ENCODE measurements at regions not wholly inside any gene's neighbourhood (a gene's known extent, or its start where the extent isn't known, plus 50 kb on each side); places are given as distances from the start of the nearest gene placed in this dataset.
"Not testable (repeated sequence)": the region's sequence is repeated elsewhere in the genome, so short reads cannot be mapped to it uniquely, and the experiment has no call there.

GRCh38 chr4:103499094-103499493, 220.7 kb downstream of the TACR3 start:
- DNase-seq, result no peak

GRCh38 chr4:103498161-103499070, 221.4 kb downstream of the TACR3 start:
- no peak for DNase-seq

GRCh38 chr4:103497692-103498091, 222.1 kb downstream of the TACR3 start:
- DNase-seq, result no peak

GRCh38 chr4:103496800-103497199, 223.0 kb downstream of the TACR3 start:
- DNase-seq, result no peak

- no peak for DNase-seq
Observed at GRCh38 chr4:103493450-103494159, 226.2 kb downstream of the TACR3 start.

- not testable (repeated sequence) for DNase-seq
Observed at GRCh38 chr4:103485296-103485695, 234.5 kb downstream of the TACR3 start.

- DNase-seq, result no peak
Observed at GRCh38 chr4:103484521-103484920, 235.3 kb downstream of the TACR3 start.

GRCh38 chr4:103482893-103483292, 236.9 kb downstream of the TACR3 start:
- no peak for DNase-seq

- no peak for DNase-seq
Observed at GRCh38 chr4:103482471-103482870, 237.3 kb downstream of the TACR3 start.

- DNase-seq, result no peak
Observed at GRCh38 chr4:103478734-103479133, 241.1 kb downstream of the TACR3 start.

GRCh38 chr4:103478210-103478609, 241.6 kb downstream of the TACR3 start:
- DNase-seq, result no peak

- DNase-seq, result no peak
Observed at GRCh38 chr4:103457566-103457965, 259.4 kb upstream of the CENPE start.

- no peak for DNase-seq
Observed at GRCh38 chr4:103451341-103451740, 253.2 kb upstream of the CENPE start.

- DNase-seq, result no peak
Observed at GRCh38 chr4:103450693-103451092, 252.6 kb upstream of the CENPE start.

GRCh38 chr4:103449296-103450023, 251.3 kb upstream of the CENPE start:
- no peak for DNase-seq

GRCh38 chr4:103445377-103445776, 247.2 kb upstream of the CENPE start:
- DNase-seq, result no peak

GRCh38 chr4:103443324-103443723, 245.2 kb upstream of the CENPE start:
- no peak for DNase-seq

- no peak for DNase-seq
Observed at GRCh38 chr4:103429283-103429682, 231.1 kb upstream of the CENPE start.

- DNase-seq, result no peak
Observed at GRCh38 chr4:103425406-103425805, 227.3 kb upstream of the CENPE start.

- DNase-seq, result no peak
Observed at GRCh38 chr4:103424853-103425252, 226.7 kb upstream of the CENPE start.

GRCh38 chr4:103423261-103423660, 225.1 kb upstream of the CENPE start:
- no peak for DNase-seq

- DNase-seq, result no peak
Observed at GRCh38 chr4:103422467-103423219, 224.5 kb upstream of the CENPE start.

- DNase-seq, result no peak
Observed at GRCh38 chr4:103415801-103416200, 217.7 kb upstream of the CENPE start.
